Activated T-cell treated with anti-CD3 and anti-CD28 coated beads, Interleukin-2, amount 50 U/mL, for 4 hours (primary cell): ENCODE measurements at regions not wholly inside any gene's neighbourhood (a gene's known extent, or its start where the extent isn't known, plus 50 kb on each side); places are given as distances from the start of the nearest gene placed in this dataset.

Experiments used
- ATAC-seq, 2 donors: fragments of 200-7000 bp; cut with Tn5 transposase; one replicate each; pipeline ENCODE4 v1.10.0; 2021
- DNase-seq: peaks from one replicate; pipeline ENCODE4 v3.0.0-alpha.2; 2020
- H3K27me3 Mint-ChIP-seq: one replicate; pipeline ENCODE4 v1.8.0; 2021; ENCODE audit warnings: low read depth, mixed read lengths
- H3K36me3 Mint-ChIP-seq: one replicate; pipeline ENCODE4 v1.8.0; 2022; ENCODE audit warnings: mixed read lengths; ENCODE audit not compliant: insufficient read depth
- H3K4me1 Mint-ChIP-seq: one replicate; pipeline ENCODE4 v1.8.0; 2021; ENCODE audit warnings: low read depth, mixed read lengths
- H3K4me3 Mint-ChIP-seq: one replicate; pipeline ENCODE4 v1.8.0; 2021; ENCODE audit warnings: mild to moderate bottlenecking, moderate library complexity, mixed read lengths
- H3K9me3 Mint-ChIP-seq: one replicate; pipeline ENCODE4 v1.8.0; 2021; ENCODE audit warnings: mixed read lengths

DNA sequence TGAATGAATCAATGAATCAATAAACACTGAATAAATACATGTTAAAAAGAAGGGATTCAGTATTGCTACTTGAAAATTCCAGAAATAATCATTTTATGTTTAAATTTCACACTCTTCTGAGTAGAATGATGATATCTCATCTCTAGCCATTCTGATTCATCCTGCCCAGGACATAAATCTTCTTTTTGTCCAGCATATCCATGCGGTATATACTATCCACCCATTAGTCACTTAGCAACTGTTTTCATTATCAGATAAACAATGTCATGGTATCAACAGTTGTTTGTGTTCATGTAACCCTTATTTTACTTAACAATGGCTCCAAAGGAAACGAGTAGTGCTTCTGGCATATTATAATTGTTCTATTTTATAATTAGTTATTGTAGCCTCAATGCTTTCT, 432.4 kb upstream of the SMC2 start:
- no peak for ATAC-seq
- Mint-ChIP-seq H3K9me3 (peaks cover 14% of the 10 kb centered on the region), H3K4me1 (no peaks in the 10 kb centered on the region), H3K36me3 (no peaks in the 10 kb centered on the region), H3K27me3 (no peaks in the 10 kb centered on the region), H3K4me3 (no peak overlapping the region)
- DNase-seq, result no peak

- Mint-ChIP-seq H3K36me3 (no peaks in the 10 kb centered on the region), H3K9me3 (no peaks in the 10 kb centered on the region), H3K4me3 (no peak overlapping the region), H3K4me1 (no peaks in the 10 kb centered on the region), H3K27me3 (no peaks in the 10 kb centered on the region)
- ATAC-seq (no peak), DNase-seq (no peak)
Measured at GRCh38 chr9:103669296-103669695, 424.8 kb upstream of the SMC2 start.

GRCh38 chr9:103674271-103674670, 419.8 kb upstream of the SMC2 start:
- Mint-ChIP-seq H3K27me3 (no peaks in the 10 kb centered on the region), H3K4me3 (no peak overlapping the region), H3K9me3 (no peaks in the 10 kb centered on the region), H3K36me3 (no peaks in the 10 kb centered on the region), H3K4me1 (no peaks in the 10 kb centered on the region)
- ATAC-seq (no peak), DNase-seq (no peak)

GRCh38 chr9:103680581-103680980, 413.5 kb upstream of the SMC2 start:
- no peaks in the 10 kb centered on the region for H3K4me1 Mint-ChIP-seq
- no peaks in the 10 kb centered on the region for H3K9me3 Mint-ChIP-seq

GRCh38 chr9:103681435-103681834, 412.7 kb upstream of the SMC2 start:
- Mint-ChIP-seq H3K36me3 (no peaks in the 10 kb centered on the region), H3K27me3 (no peaks in the 10 kb centered on the region), H3K9me3 (no peaks in the 10 kb centered on the region), H3K4me1 (no peaks in the 10 kb centered on the region), H3K4me3 (no peak overlapping the region)
- DNase-seq, result no peak
- ATAC-seq, result no peak

More at GRCh38 chr9:103680581-103680980, 413.5 kb upstream of the SMC2 start:
- H3K27me3 Mint-ChIP-seq, result no peaks in the 10 kb centered on the region
- ATAC-seq, result no peak
- DNase-seq, result no peak
- H3K4me3 Mint-ChIP-seq, result no peak overlapping the region
- H3K36me3 Mint-ChIP-seq, result no peaks in the 10 kb centered on the region

DNA sequence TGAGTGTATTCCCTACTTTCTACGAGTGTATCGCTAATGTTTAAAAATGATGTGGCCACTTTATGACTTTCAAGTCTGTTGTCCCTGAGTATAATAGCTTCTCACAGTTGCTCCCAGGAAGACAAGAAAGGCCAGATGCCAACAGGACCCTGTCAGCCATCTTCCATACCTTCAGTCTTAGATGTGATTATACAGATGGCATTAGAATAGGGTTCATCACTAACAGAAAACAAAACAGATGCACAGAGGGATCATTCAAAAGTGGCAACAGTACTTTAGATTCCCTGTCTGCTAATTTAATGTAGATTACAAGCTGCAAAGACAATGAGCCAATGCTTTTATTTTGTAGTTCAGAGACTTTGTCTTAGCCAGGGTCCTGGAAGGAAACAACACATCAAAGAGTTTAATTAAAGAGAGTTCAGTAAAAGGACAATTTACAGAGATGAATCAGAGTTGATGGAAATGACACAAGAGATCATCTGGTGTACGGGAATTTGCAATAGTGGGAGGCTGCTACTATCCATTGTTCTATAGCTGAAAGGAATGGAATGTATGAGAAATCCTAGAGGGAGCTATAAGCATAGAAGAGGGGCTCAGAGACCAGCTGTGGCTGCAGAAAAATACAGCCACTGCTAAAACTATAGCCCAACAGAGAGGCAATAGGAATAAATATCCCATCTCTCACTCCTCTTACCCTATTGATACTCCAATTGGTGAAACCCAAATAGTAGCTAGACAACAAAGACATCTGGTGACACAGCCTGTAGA, 393.7 kb upstream of the SMC2 start:
- ATAC-seq, result no peak
- no peak for DNase-seq
- Mint-ChIP-seq H3K4me1 (no peaks in the 10 kb centered on the region), H3K4me3 (no peak overlapping the region), H3K27me3 (no peaks in the 10 kb centered on the region), H3K9me3 (no peaks in the 10 kb centered on the region), H3K36me3 (no peaks in the 10 kb centered on the region)

GRCh38 chr9:103702572-103702971, 391.5 kb upstream of the SMC2 start:
- DNase-seq (no peak), ATAC-seq (no peak)
- no peaks in the 10 kb centered on the region for H3K36me3 Mint-ChIP-seq
- no peaks in the 10 kb centered on the region for H3K4me1 Mint-ChIP-seq
- no peak overlapping the region for H3K4me3 Mint-ChIP-seq
- no peaks in the 10 kb centered on the region for H3K27me3 Mint-ChIP-seq
- no peaks in the 10 kb centered on the region for H3K9me3 Mint-ChIP-seq

DNA sequence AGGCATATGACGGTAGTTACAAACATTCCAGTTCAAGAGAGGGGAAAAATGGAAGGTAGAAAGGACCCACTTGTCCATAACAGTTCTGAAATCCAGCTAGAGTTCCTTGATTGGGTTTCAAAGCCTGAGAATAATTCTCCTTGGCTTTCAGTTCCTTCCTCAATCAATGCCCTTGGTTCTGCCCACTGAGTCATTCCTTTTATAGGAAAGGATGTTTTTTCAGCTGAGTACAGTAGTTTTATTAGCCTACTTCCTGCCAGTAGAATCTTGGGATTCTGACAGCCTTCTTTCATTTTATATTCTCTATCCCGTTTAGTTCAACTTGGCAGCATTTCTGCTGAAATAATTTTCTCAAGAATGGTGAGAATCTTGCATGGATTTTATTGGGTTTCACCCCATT, 386.9 kb upstream of the SMC2 start:
- ATAC-seq, result no peak
- DNase-seq, result no peak
- H3K9me3 Mint-ChIP-seq, result peaks cover 8% of the 10 kb centered on the region
- no peaks in the 10 kb centered on the region for H3K4me1 Mint-ChIP-seq
- no peaks in the 10 kb centered on the region for H3K36me3 Mint-ChIP-seq
- H3K4me3 Mint-ChIP-seq, result no peak overlapping the region
- H3K27me3 Mint-ChIP-seq, result no peaks in the 10 kb centered on the region

DNA sequence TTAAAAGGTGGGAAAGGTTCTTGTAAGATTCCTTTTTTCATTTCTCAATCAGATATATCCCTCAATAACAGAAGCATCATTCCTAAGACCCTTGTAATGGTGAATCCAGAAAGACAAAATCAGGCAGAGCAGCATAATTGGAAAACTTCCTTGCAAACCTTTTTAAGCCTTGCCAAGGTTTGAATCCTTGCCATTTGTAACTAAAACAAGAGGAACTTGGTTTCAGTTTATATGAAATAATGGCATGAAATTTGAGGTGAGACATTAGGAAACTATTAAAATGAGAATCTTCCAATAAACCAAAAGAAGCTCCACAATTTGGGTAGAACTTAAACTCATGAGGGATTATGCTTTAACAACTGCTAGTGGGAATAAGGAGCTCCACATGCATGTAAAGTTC, 384.7 kb upstream of the SMC2 start:
- no peak for ATAC-seq
- peaks cover 8% of the 10 kb centered on the region for H3K9me3 Mint-ChIP-seq
- no peaks in the 10 kb centered on the region for H3K27me3 Mint-ChIP-seq
- H3K4me3 Mint-ChIP-seq, result no peak overlapping the region
- H3K4me1 Mint-ChIP-seq, result no peaks in the 10 kb centered on the region
- DNase-seq, result no peak
- no peaks in the 10 kb centered on the region for H3K36me3 Mint-ChIP-seq

GRCh38 chr9:103713631-103714030, 380.5 kb upstream of the SMC2 start:
- no peak for ATAC-seq
- no peak overlapping the region for H3K4me3 Mint-ChIP-seq

GRCh38 chr9:103714992-103715391, 379.1 kb upstream of the SMC2 start:
- no peak for DNase-seq
- Mint-ChIP-seq H3K36me3 (no peaks in the 10 kb centered on the region), H3K27me3 (no peaks in the 10 kb centered on the region), H3K4me1 (no peaks in the 10 kb centered on the region), H3K4me3 (no peak overlapping the region), H3K9me3 (peaks cover 17% of the 10 kb centered on the region)
- no peak for ATAC-seq

More at GRCh38 chr9:103713631-103714030, 380.5 kb upstream of the SMC2 start:
- H3K9me3 Mint-ChIP-seq, result peaks cover 11% of the 10 kb centered on the region
- H3K27me3 Mint-ChIP-seq, result no peaks in the 10 kb centered on the region
- no peaks in the 10 kb centered on the region for H3K4me1 Mint-ChIP-seq
- H3K36me3 Mint-ChIP-seq, result no peaks in the 10 kb centered on the region
- DNase-seq, result no peak

GRCh38 chr9:103721056-103721455, 373.1 kb upstream of the SMC2 start:
- DNase-seq (no peak), ATAC-seq (no peak)
- H3K36me3 Mint-ChIP-seq, result no peaks in the 10 kb centered on the region
- no peak overlapping the region for H3K4me3 Mint-ChIP-seq
- no peaks in the 10 kb centered on the region for H3K4me1 Mint-ChIP-seq
- H3K9me3 Mint-ChIP-seq, result peaks cover 9% of the 10 kb centered on the region
- H3K27me3 Mint-ChIP-seq, result no peaks in the 10 kb centered on the region

DNA sequence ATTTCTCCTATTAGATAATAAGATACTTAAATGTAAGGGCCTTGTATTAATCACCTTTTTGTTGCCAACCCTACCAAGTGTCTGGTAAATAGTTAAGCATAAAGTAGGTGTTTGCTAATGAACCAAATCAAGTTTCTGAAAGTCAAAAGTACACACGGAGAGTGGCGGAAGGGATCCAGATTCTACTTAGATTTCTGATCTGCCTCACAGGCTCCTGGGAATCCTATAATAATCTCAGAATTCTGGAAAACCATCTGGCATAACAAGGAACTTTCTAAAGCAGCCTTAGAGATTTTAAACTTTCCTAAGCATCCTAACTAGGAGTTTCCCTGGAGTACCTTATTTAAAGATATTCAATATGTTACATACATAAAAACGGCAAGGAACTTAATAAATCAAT, 363.2 kb upstream of the SMC2 start:
- Mint-ChIP-seq H3K36me3 (no peaks in the 10 kb centered on the region), H3K4me1 (no peaks in the 10 kb centered on the region), H3K27me3 (no peaks in the 10 kb centered on the region), H3K4me3 (no peak overlapping the region), H3K9me3 (peaks cover 3% of the 10 kb centered on the region)
- no peak for ATAC-seq
- no peak for DNase-seq

GRCh38 chr9:103731541-103731940, 362.6 kb upstream of the SMC2 start:
- ATAC-seq, result no peak
- peaks cover 3% of the 10 kb centered on the region for H3K9me3 Mint-ChIP-seq
- no peaks in the 10 kb centered on the region for H3K27me3 Mint-ChIP-seq
- H3K4me1 Mint-ChIP-seq, result no peaks in the 10 kb centered on the region
- H3K36me3 Mint-ChIP-seq, result no peaks in the 10 kb centered on the region
- DNase-seq, result no peak
- H3K4me3 Mint-ChIP-seq, result no peak overlapping the region

- Mint-ChIP-seq H3K27me3 (no peaks in the 10 kb centered on the region), H3K9me3 (no peaks in the 10 kb centered on the region), H3K4me1 (no peaks in the 10 kb centered on the region), H3K4me3 (no peak overlapping the region), H3K36me3 (no peaks in the 10 kb centered on the region)
- DNase-seq (no peak), ATAC-seq (no peak)
Measured at GRCh38 chr9:103734471-103734870, 359.6 kb upstream of the SMC2 start.
